ENCODE measurements at regions not wholly inside any gene's neighbourhood (a gene's known extent, or its start where the extent isn't known, plus 50 kb on each side); places are given as distances from the start of the nearest gene placed in this dataset.

GRCh38 chr12:89167986-89168385 lies 184.3 kb downstream of the DUSP6 start:
- no peak for FAIRE-seq
- no peak for DNase-seq (ENCODE audit: low read depth)
- no peak for TF ChIP-seq CTCF (IDR thresholded peaks at IDR 0.05; ENCODE audit: insufficient read depth, low read length, severe bottlenecking)
- H3K4me3 ChIP-seq (ENCODE audit: low read depth, low read length) = no peak overlapping the region
- no peaks in the 10 kb centered on the region for H3K36me3 ChIP-seq (ENCODE audit: control insufficient read depth, insufficient read depth, low read length)
- no peaks in the 10 kb centered on the region for H3K27me3 ChIP-seq (ENCODE audit: control insufficient read depth, insufficient read depth, low read length)

- no peak for FAIRE-seq
These were observed 185.8 kb downstream of the DUSP6 start for GRCh38 chr12:89166525-89166934.

GRCh38 chr12:89166121-89166520 lies 186.2 kb downstream of the DUSP6 start:
- H3K27me3 ChIP-seq (ENCODE audit: control insufficient read depth, insufficient read depth, low read length) = no peaks in the 10 kb centered on the region
- H3K4me3 ChIP-seq (ENCODE audit: low read depth, low read length) = no peak overlapping the region
- no peak for TF ChIP-seq CTCF (IDR thresholded peaks at IDR 0.05; ENCODE audit: insufficient read depth, low read length, severe bottlenecking)
- no peak for DNase-seq (ENCODE audit: low read depth)
- no peaks in the 10 kb centered on the region for H3K36me3 ChIP-seq (ENCODE audit: control insufficient read depth, insufficient read depth, low read length)
- FAIRE-seq = no peak

More at GRCh38 chr12:89166525-89166934, 185.8 kb downstream of the DUSP6 start:
- H3K27me3 ChIP-seq (ENCODE audit: control insufficient read depth, insufficient read depth, low read length) = no peaks in the 10 kb centered on the region
- DNase-seq (ENCODE audit: low read depth) = peak; percentile 66
- no peak overlapping the region for H3K4me3 ChIP-seq (ENCODE audit: low read depth, low read length)
- H3K36me3 ChIP-seq (ENCODE audit: control insufficient read depth, insufficient read depth, low read length) = no peaks in the 10 kb centered on the region
- TF ChIP-seq CTCF (IDR thresholded peaks at IDR 0.05; ENCODE audit: insufficient read depth, low read length, severe bottlenecking) = no peak

- no peak overlapping the region for H3K4me3 ChIP-seq (ENCODE audit: low read depth, low read length)
- TF ChIP-seq CTCF (IDR thresholded peaks at IDR 0.05; ENCODE audit: insufficient read depth, low read length, severe bottlenecking) = no peak
- H3K36me3 ChIP-seq (ENCODE audit: control insufficient read depth, insufficient read depth, low read length) = no peaks in the 10 kb centered on the region
- FAIRE-seq (no peak), DNase-seq (ENCODE audit: low read depth) (no peak)
- no peaks in the 10 kb centered on the region for H3K27me3 ChIP-seq (ENCODE audit: control insufficient read depth, insufficient read depth, low read length)
These were observed 186.6 kb downstream of the DUSP6 start for GRCh38 chr12:89165703-89166102.

- no peak for TF ChIP-seq CTCF (IDR thresholded peaks at IDR 0.05; ENCODE audit: insufficient read depth, low read length, severe bottlenecking)
- peak; percentile 52 for DNase-seq (ENCODE audit: low read depth)
- no peak for FAIRE-seq
- Histone ChIP-seq H3K4me3 (ENCODE audit: low read depth, low read length) (no peak overlapping the region), H3K27me3 (ENCODE audit: control insufficient read depth, insufficient read depth, low read length) (no peaks in the 10 kb centered on the region), H3K36me3 (ENCODE audit: control insufficient read depth, insufficient read depth, low read length) (no peaks in the 10 kb centered on the region)
These were observed 188.4 kb downstream of the DUSP6 start for GRCh38 chr12:89163918-89164317.

GRCh38 chr12:89162589-89163261 lies 189.6 kb downstream of the DUSP6 start:
- Histone ChIP-seq H3K36me3 (ENCODE audit: control insufficient read depth, insufficient read depth, low read length) (no peaks in the 10 kb centered on the region), H3K27me3 (ENCODE audit: control insufficient read depth, insufficient read depth, low read length) (no peaks in the 10 kb centered on the region), H3K4me3 (ENCODE audit: low read depth, low read length) (no peak overlapping the region)
- no peak for TF ChIP-seq CTCF (IDR thresholded peaks at IDR 0.05; ENCODE audit: insufficient read depth, low read length, severe bottlenecking)
- peak; percentile 76 for FAIRE-seq
- DNase-seq (ENCODE audit: low read depth) = peak; percentile 100
